SU-DHL-6 (cell line): ENCODE measurements at regions not wholly inside any gene's neighbourhood (a gene's known extent, or its start where the extent isn't known, plus 50 kb on each side); places are given as distances from the start of the nearest gene placed in this dataset.

Experiments used
- H2AFZ ChIP-seq: fragments of 200-600 bp; sonication (generic); 2 replicates; pipeline ENCODE4 v1.6.1; 2014; ENCODE audit warnings: low read depth, mild to moderate bottlenecking, moderate library complexity, mixed read lengths, antibody characterized with exemption, low read length; ENCODE audit not compliant: severe bottlenecking
- H3F3A ChIP-seq: fragments of 200-600 bp; shearing (Covaris generic); 2 replicates; pipeline ENCODE4 v1.6.0; 2016; ENCODE audit warnings: antibody characterized with exemption, mild to moderate bottlenecking; ENCODE audit not compliant: insufficient read depth
- H3K27ac ChIP-seq: fragments of 200-600 bp; sonication (generic); 2 replicates; pipeline ENCODE4 v1.5.1; 2016; ENCODE audit warnings: low read depth, mild to moderate bottlenecking, low read length, moderate library complexity, mixed read lengths
- H3K27me3 ChIP-seq: fragments of 200-600 bp; sonication (generic), shearing (Covaris generic); 2 replicates; pipeline ENCODE4 v1.6.0; 2014; ENCODE audit warnings: mild to moderate bottlenecking, low read length
- H3K36me3 ChIP-seq: fragments of 200-600 bp; sonication (generic); 2 replicates; pipeline ENCODE4 v1.6.1; 2014; ENCODE audit warnings: mild to moderate bottlenecking, low read length, mixed read lengths
- H3K4me2 ChIP-seq: fragments of 300-600, 200-600 bp; shearing (Covaris generic), sonication (generic); 2 replicates; pipeline ENCODE4 v1.6.0; 2014; ENCODE audit warnings: low read length, low read depth, mild to moderate bottlenecking; ENCODE audit not compliant: poor library complexity, severe bottlenecking
- H3K4me3 ChIP-seq: fragments of 200-600 bp; sonication (generic); 2 replicates; pipeline ENCODE4 v1.5.1; 2014; ENCODE audit warnings: antibody characterized with exemption, low read length, mild to moderate bottlenecking, mixed read lengths; ENCODE audit not compliant: insufficient read depth, poor library complexity, severe bottlenecking
- H3K79me2 ChIP-seq: fragments of 200-600 bp; sonication (generic); 2 replicates; pipeline ENCODE4 v1.6.1; 2014; ENCODE audit warnings: mild to moderate bottlenecking, low read length, moderate library complexity; ENCODE audit not compliant: insufficient read depth
- H3K9ac ChIP-seq: fragments of 200-600 bp; sonication (generic); 2 replicates; pipeline ENCODE4 v1.7.0; 2014; ENCODE audit warnings: mild to moderate bottlenecking, low read length
- H3K9me2 ChIP-seq: fragments of 200-600 bp; sonication (generic); replicated peaks from 2 replicates; pipeline ENCODE4 v1.6.1; 2014; ENCODE audit warnings: low read length; ENCODE audit not compliant: insufficient read depth
- H3K9me3 ChIP-seq: fragments of 200-600 bp; sonication (generic); 2 replicates; pipeline ENCODE4 v1.6.1; 2014; ENCODE audit warnings: low read length, mixed read lengths; ENCODE audit not compliant: insufficient read depth
- H4K20me1 ChIP-seq: fragments of 200-600 bp; sonication (generic); 2 replicates; pipeline ENCODE4 v1.6.1; 2014; ENCODE audit warnings: low read depth, mild to moderate bottlenecking, antibody characterized with exemption, low read length, moderate library complexity, mixed read lengths
- CTCF ChIP-seq: fragments of 200-600 bp; sonication (generic); IDR thresholded peaks from one replicate; pipeline ENCODE4 v1.5.1; 2017; ENCODE audit warnings: antibody characterized with exemption, mild to moderate bottlenecking, low read length, moderate library complexity; ENCODE audit not compliant: insufficient read depth, poor library complexity, severe bottlenecking
- EZH2phosphoT487 ChIP-seq: fragments of 200-600 bp; sonication (generic), shearing (Covaris generic); conservative IDR thresholded peaks from 2 replicates; pipeline ENCODE4 v1.6.1; 2018; ENCODE audit warnings: mild to moderate bottlenecking, antibody characterized with exemption, low read length, moderate library complexity, mixed read lengths

GRCh38 chr14:22266683-22267082 is 322.3 kb downstream of the DAD1 start:
- Histone ChIP-seq H3K27ac (no peak overlapping the region), H3K9ac (no peak overlapping the region), H3F3A (no peaks in the 10 kb centered on the region), H3K79me2 (no peaks in the 10 kb centered on the region), H3K9me3 (no peaks in the 10 kb centered on the region), H3K36me3 (no peaks in the 10 kb centered on the region), H3K4me2 (no peak overlapping the region), H4K20me1 (no peaks in the 10 kb centered on the region), H2AFZ (no peak overlapping the region), H3K27me3 (no peaks in the 10 kb centered on the region), H3K9me2 (no peaks in the 10 kb centered on the region), H3K4me3 (no peak overlapping the region)
- TF ChIP-seq EZH2phosphoT487 (no peak), CTCF (no peak)

GRCh38 chr14:22266142-22266442 is 322.9 kb downstream of the DAD1 start:
- H3K9me2 ChIP-seq = no peaks in the 10 kb centered on the region
- no peak overlapping the region for H3K27ac ChIP-seq
- H3F3A ChIP-seq = no peaks in the 10 kb centered on the region
- H3K9me3 ChIP-seq = no peaks in the 10 kb centered on the region
- H3K4me3 ChIP-seq = no peak overlapping the region
- no peaks in the 10 kb centered on the region for H3K79me2 ChIP-seq
- H4K20me1 ChIP-seq = no peaks in the 10 kb centered on the region
- H3K4me2 ChIP-seq = no peak overlapping the region
- TF ChIP-seq CTCF (no peak), EZH2phosphoT487 (no peak)
- no peak overlapping the region for H2AFZ ChIP-seq
- H3K27me3 ChIP-seq = no peaks in the 10 kb centered on the region
- H3K36me3 ChIP-seq = no peaks in the 10 kb centered on the region
- no peak overlapping the region for H3K9ac ChIP-seq

- no peaks in the 10 kb centered on the region for H3K27me3 ChIP-seq
- H3K36me3 ChIP-seq = no peaks in the 10 kb centered on the region
- H3K9ac ChIP-seq = no peak overlapping the region
- H2AFZ ChIP-seq = no peak overlapping the region
- no peaks in the 10 kb centered on the region for H3K79me2 ChIP-seq
- H3K27ac ChIP-seq = no peak overlapping the region
- H3K9me3 ChIP-seq = no peaks in the 10 kb centered on the region
- no peak overlapping the region for H3K4me2 ChIP-seq
- no peaks in the 10 kb centered on the region for H4K20me1 ChIP-seq
- H3F3A ChIP-seq = no peaks in the 10 kb centered on the region
- H3K9me2 ChIP-seq = no peaks in the 10 kb centered on the region
- H3K4me3 ChIP-seq = no peak overlapping the region
- TF ChIP-seq CTCF (peak; percentile 84), EZH2phosphoT487 (no peak)
Observed at GRCh38 chr14:22265319-22266141, 323.5 kb downstream of the DAD1 start.
